Mesodermal cell (in vitro differentiated cells): ENCODE measurements at regions not wholly inside any gene's neighbourhood (a gene's known extent, or its start where the extent isn't known, plus 50 kb on each side); places are given as distances from the start of the nearest gene placed in this dataset.
A peak's percentile ranks its signal among the peaks of the same experiment; 100 is the strongest.
"Not testable (repeated sequence)": the region's sequence is repeated elsewhere in the genome, so short reads cannot be mapped to it uniquely, and the experiment has no call there.

Source experiments
- H3K27ac ChIP-seq: 2 replicates; pipeline ENCODE4 v1.7.0; 2013; ENCODE audit warnings: mild to moderate bottlenecking, low read depth, low read length, moderate library complexity; ENCODE audit not compliant: severe bottlenecking
- H3K36me3 ChIP-seq: 2 replicates; pipeline ENCODE4 v1.7.1; 2013; ENCODE audit warnings: mild to moderate bottlenecking, low read length, moderate library complexity; ENCODE audit not compliant: control insufficient read depth, insufficient read depth
- H3K4me1 ChIP-seq: one replicate; pipeline ENCODE4 v1.7.1; 2013; ENCODE audit warnings: mild to moderate bottlenecking, low read length; ENCODE audit not compliant: insufficient read depth, control insufficient read depth, poor library complexity, severe bottlenecking
- H3K4me3 ChIP-seq: 2 replicates; pipeline ENCODE4 v1.7.0; 2013; ENCODE audit warnings: low read length, control low read depth, mild to moderate bottlenecking; ENCODE audit not compliant: insufficient read depth, poor library complexity, severe bottlenecking; ENCODE audit errors: extremely low read depth
- H3K9me3 ChIP-seq: 2 replicates; pipeline ENCODE4 v1.7.1; 2013; ENCODE audit warnings: mild to moderate bottlenecking, low read length, moderate library complexity; ENCODE audit not compliant: control insufficient read depth
- WGBS, 2 experiments: methylation state at CpG; one replicate each; pipeline ENCODE4 v1.1.5; 2013; ENCODE audit warnings: missing lambda C conversion rate in 2 of 2; ENCODE audit not compliant: insufficient coverage in 2 of 2; 5-methylcytosine and 5-hydroxymethylcytosine counted together

DNA sequence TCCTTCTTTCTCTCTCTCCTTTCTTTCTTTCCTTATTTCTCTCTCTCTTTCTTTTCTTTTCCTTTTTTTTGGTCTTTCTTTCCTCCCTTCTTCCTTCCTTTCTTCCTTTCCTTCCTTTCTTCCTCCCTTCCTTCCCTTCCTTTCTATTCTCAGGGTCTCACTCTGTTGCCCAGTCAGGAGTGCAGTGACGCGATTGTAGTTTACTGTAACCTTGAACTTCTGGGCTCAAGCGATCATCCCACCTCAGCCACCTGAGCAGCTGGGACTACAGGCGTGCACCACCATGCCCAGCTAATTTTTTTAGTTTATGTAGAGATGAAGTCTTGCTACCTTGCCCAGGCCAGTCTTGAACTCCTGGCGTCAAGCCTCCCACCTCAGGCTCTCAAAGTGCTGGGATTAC, 83.8 kb upstream of the PPM1B start:
- WGBS, 2 experiments = 84 to 89% methylated on average over 3 to 5 of the region's 5 CpGs
- H3K4me3 ChIP-seq = no peak overlapping the region
- H3K9me3 ChIP-seq = no peaks in the 10 kb centered on the region
- H3K27ac ChIP-seq = no peak overlapping the region
- H3K36me3 ChIP-seq = no peaks in the 10 kb centered on the region
- H3K4me1 ChIP-seq = peaks cover 14% of the 10 kb centered on the region

DNA sequence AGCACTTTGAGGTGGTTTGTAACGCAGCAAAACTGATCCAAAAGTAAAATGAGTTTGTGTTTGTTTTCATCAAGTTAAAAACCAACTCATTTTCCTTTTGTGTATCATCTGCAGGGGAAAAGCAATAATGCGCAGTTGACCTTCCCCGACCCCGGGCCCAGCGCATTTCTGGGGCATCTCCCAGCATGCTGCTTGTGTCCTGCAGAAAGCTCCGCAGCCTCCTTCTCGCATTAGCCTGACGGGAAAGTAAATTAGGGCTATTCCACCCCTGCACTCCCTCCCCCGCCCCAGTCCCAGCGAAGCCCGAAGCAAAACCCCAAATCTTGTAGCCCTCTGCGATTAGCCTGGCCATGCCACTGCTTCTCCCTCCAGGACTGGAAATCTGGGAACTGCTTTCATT, 82.0 kb upstream of the PPM1B start:
- Histone ChIP-seq H3K9me3 (no peaks in the 10 kb centered on the region), H3K36me3 (no peaks in the 10 kb centered on the region), H3K27ac (no peak overlapping the region), H3K4me3 (no peak overlapping the region), H3K4me1 (peaks cover 14% of the 10 kb centered on the region)
- WGBS, 2 experiments = 77 to 91% methylated on average over 11 of the region's 12 CpGs

DNA sequence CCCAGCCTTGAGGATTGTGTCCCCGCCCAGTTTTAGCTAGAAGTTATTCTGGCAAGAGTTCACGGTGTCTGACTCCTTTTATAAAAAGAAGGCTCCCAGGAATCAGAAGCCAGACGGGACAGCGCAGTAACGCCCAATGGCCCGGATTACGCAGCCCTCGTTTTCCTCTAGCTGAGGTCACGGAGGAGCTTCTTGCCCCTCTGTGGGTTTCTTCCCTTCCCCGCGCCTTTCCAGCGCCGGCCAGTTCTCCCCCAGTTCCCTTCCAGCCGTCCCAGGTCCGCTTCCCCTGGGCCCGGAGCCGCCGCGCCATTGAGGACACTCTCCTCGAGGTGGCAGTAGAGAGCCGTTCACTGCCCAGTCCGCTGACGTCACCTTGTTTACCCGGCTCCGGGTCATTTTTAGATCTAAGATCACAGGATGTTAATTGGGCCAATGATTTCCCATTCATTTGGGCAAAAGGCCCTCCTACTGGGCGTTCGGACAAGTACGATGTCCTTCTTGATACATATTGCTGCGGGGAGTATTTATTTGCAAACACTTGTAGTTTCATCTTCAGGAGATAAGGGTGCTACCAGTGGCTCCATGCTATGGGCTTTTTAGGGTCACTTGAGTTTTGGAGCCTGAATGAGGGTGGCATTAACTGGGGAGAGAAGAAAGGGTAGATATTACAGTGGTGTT, 81.5 kb upstream of the PPM1B start:
- no peaks in the 10 kb centered on the region for H3K9me3 ChIP-seq
- peaks cover 14% of the 10 kb centered on the region for H3K4me1 ChIP-seq
- H3K36me3 ChIP-seq = no peaks in the 10 kb centered on the region
- peak overlapping the region; percentile 12 for H3K4me3 ChIP-seq
- H3K27ac ChIP-seq = peak overlapping the region; percentile 4
- WGBS, 2 experiments = 19 to 20% methylated on average over 26 to 27 of the region's 29 CpGs

DNA sequence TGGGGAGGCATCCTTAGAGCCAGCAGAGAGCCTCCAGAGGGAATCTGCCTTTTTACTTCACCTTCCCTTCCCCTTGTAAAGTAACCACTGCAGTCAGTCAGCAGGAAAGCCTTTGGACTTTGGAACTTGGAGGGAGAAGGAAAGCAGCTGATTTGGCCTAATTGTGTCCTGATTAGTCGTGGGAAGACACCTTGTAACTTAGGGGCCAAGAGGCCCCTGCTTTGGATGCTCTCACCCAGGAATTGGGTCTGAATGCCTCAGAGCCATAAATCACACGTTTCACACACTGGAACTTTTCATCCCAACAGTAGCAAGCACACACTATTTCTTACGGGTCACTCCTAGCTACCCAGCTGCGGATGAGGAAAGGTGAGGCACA, 81.0 kb upstream of the PPM1B start:
- WGBS, 2 experiments = 58 to 61% methylated on average over 4 of the region's 4 CpGs

DNA sequence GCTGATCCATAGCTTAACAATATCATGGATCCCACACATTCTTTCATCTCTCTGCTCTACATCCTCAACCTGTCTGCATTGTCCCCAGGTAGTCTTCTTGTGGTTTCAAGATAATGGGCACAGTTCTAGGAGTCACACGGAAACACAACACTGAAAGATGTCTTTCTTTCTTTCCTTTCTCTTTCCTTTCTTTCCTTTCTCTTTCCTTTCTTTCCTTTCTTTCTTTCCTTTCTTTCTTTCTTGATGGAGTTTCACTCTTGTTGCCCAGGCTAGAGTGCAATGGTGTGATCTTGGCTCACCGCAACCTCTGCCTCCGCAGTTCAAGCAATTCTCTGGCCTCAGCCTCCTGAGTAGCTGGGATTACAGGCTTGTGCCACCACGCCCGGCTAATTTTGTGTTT, 76.2 kb upstream of the PPM1B start:
- 85 to 100% methylated on average over 4 to 5 of the region's 5 CpGs for WGBS, 2 experiments
- H3K4me1 ChIP-seq, H3K4me3 ChIP-seq, H3K27ac ChIP-seq, H3K36me3 ChIP-seq, H3K9me3 ChIP-seq: not testable (repeated sequence)

More for the DNA sequence above, 81.0 kb upstream of the PPM1B start:
- peaks cover 14% of the 10 kb centered on the region for H3K4me1 ChIP-seq
- H3K9me3 ChIP-seq = no peaks in the 10 kb centered on the region
- peak overlapping the region; percentile 4 for H3K27ac ChIP-seq
- peak overlapping the region; percentile 12 for H3K4me3 ChIP-seq
- no peaks in the 10 kb centered on the region for H3K36me3 ChIP-seq

DNA sequence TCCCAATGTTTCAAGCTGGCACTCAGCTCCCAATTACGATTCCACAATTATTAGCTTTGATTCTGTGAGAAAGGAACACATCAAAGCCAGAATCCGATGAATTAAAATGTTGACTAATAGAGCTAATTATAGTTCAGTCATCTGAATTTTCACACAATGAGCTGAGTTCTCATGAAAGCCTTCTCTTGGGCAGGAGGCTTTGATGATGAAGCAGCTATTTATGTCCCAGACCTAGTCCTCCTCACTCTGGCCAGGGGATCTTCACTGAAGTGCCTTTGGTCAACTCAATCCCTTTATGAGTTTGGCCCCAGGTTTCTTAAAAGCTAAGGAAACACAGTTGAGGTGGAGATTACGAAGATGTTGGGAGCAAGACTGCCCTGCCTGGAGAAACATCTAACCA, 74.7 kb upstream of the PPM1B start:
- no peak overlapping the region for H3K27ac ChIP-seq
- 100% methylated on average over 1 of the region's 3 CpGs; no CpG with 5 or more reads in 1 of the 2 experiments for WGBS, 2 experiments
- peaks cover 4% of the 10 kb centered on the region for H3K9me3 ChIP-seq
- no peaks in the 10 kb centered on the region for H3K36me3 ChIP-seq
- no peaks in the 10 kb centered on the region for H3K4me1 ChIP-seq
- H3K4me3 ChIP-seq = no peak overlapping the region

DNA sequence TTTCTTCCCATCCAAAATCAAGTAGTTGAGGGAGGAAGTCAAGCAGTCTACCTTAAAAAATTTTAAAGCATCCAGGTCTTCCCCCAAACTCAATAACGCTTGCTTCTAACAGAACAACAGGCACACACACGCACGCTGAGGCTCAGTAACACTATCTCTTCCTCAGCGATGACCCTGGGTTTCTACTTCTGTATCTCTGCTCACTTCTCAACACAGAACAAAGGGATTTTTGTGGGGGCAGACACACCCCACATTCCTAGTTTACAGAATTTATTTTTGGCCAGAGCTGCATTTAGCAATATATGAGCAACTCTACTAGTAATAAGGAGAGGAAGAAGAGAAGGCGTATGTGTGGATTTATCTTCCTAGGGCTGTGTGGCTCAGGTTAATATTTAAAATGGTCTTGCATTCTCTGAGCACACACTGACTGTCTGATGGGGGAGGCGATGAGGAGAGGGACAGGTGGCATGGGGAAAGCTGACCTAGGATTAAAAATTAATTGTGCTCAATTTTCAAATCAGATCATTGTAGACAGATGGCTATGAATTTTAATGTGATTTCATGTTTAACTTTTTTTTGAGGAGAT, 71.3 kb upstream of the PPM1B start:
- 83 to 87% methylated on average over 5 to 6 of the region's 6 CpGs for WGBS, 2 experiments
- Histone ChIP-seq H3K4me3 (no peak overlapping the region), H3K9me3 (peaks cover 4% of the 10 kb centered on the region), H3K36me3 (no peaks in the 10 kb centered on the region), H3K27ac (no peak overlapping the region), H3K4me1 (peaks cover 6% of the 10 kb centered on the region)

DNA sequence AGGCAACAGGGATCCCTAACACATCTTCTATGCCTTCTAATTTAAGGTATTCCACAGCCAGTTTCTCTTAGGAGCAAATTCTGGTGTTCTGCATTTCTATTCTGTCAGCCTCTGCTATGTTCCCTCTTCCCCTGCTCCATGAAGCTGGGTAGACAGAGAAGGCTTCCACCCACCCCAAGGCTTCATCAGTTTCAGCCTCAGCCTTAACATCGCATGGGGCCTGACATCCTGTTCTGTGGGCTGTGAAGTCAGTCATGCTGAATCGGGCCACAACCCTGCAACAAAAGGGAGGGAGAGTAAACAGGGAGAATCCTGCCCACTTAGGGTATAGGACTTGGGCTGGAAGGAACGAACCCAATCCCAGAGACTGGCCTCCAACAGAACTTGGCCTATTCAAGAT, 70.6 kb upstream of the PPM1B start:
- no peak overlapping the region for H3K27ac ChIP-seq
- 89 to 90% methylated on average over 1 to 3 of the region's 3 CpGs for WGBS, 2 experiments
- no peak overlapping the region for H3K4me3 ChIP-seq
- peaks cover 4% of the 10 kb centered on the region for H3K9me3 ChIP-seq
- H3K36me3 ChIP-seq = no peaks in the 10 kb centered on the region
- peaks cover 6% of the 10 kb centered on the region for H3K4me1 ChIP-seq

DNA sequence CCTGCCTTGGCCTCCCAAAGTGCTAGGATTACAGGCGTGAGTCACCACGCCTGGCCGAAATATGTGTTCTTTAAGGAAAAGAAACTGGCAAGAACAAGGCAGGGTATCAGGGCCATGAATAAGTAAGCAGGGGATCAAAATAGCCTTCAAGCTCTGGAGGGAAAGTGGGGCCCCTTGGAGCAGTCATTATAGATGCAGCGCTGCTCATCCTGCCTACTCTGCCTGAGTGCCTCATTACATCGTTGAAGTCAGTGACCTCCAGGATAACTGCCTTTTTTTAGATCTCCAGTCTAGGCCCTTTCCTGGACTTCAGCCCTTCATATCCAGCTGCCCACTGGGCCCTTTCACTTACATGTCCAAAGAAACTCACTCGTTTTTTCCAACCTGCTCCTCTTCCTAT, 69.8 kb upstream of the PPM1B start:
- no peaks in the 10 kb centered on the region for H3K36me3 ChIP-seq
- H3K27ac ChIP-seq = no peak overlapping the region
- peaks cover 6% of the 10 kb centered on the region for H3K4me1 ChIP-seq
- WGBS, 2 experiments = 82 to 90% methylated on average over 2 to 5 of the region's 6 CpGs
- H3K4me3 ChIP-seq = no peak overlapping the region
- H3K9me3 ChIP-seq = no peaks in the 10 kb centered on the region

DNA sequence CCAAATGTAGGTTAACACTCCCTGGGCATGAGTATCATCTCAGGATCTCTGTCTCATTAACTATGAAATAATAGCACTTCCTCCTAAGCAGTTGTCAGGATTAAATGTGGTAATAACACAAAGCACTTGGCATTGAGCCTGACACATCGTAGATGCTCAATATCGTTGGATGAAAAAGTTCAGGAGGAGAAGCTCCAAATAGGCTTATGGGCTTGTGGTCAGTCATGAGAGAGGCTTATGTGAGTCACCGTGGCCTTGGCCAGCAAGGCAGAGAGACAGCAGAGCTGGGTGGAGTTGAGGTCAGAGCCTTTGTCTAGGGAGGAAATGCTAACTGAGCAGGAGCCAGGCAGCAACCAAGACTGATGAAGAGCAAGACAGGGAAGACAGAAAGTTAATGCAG, 68.3 kb upstream of the PPM1B start:
- no peak overlapping the region for H3K27ac ChIP-seq
- no peak overlapping the region for H3K4me3 ChIP-seq
- 81 to 84% methylated on average over 3 of the region's 3 CpGs for WGBS, 2 experiments
- peaks cover 6% of the 10 kb centered on the region for H3K4me1 ChIP-seq
- no peaks in the 10 kb centered on the region for H3K9me3 ChIP-seq
- no peaks in the 10 kb centered on the region for H3K36me3 ChIP-seq

DNA sequence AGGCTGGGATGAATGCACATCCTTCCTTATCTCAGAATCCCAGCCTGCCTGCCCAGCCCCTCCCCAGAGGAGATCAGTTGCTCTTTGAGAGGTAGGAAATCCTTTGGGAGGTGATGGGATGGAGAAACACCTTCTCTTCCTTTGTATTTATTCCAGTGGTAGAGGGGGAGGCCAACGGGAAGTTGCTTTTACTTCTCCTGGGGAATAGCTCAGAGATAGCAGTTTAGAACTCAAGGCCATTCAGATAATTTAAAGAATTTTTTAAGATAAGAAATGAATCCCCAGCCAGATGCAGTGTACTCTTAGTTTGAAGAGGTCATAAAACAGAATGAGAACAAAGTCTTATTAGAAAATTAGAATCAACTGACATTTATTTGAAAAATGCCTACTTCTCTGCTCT, 67.4 kb upstream of the PPM1B start:
- H3K9me3 ChIP-seq = no peaks in the 10 kb centered on the region
- no peak overlapping the region for H3K27ac ChIP-seq
- no CpG with 5 or more reads among the region's 1 CpG for WGBS, 2 experiments

More for the DNA sequence above, 67.4 kb upstream of the PPM1B start:
- Histone ChIP-seq H3K4me1 (peaks cover 6% of the 10 kb centered on the region), H3K4me3 (no peak overlapping the region), H3K36me3 (no peaks in the 10 kb centered on the region)
